HG02884 (cell line): ENCODE measurements at regions not wholly inside any gene's neighbourhood (a gene's known extent, or its start where the extent isn't known, plus 50 kb on each side); places are given as distances from the start of the nearest gene placed in this dataset.
"Not testable (repeated sequence)": the region's sequence is repeated elsewhere in the genome, so short reads cannot be mapped to it uniquely, and the experiment has no call there.

Experiments used
- ATAC-seq: cut with Tn5 transposase; IDR thresholded peaks from one replicate; pipeline ENCODE4 v1.9.1; 2021; ENCODE audit warnings: mild to moderate bottlenecking, moderate library complexity; ENCODE audit not compliant: unreplicated experiment

DNA sequence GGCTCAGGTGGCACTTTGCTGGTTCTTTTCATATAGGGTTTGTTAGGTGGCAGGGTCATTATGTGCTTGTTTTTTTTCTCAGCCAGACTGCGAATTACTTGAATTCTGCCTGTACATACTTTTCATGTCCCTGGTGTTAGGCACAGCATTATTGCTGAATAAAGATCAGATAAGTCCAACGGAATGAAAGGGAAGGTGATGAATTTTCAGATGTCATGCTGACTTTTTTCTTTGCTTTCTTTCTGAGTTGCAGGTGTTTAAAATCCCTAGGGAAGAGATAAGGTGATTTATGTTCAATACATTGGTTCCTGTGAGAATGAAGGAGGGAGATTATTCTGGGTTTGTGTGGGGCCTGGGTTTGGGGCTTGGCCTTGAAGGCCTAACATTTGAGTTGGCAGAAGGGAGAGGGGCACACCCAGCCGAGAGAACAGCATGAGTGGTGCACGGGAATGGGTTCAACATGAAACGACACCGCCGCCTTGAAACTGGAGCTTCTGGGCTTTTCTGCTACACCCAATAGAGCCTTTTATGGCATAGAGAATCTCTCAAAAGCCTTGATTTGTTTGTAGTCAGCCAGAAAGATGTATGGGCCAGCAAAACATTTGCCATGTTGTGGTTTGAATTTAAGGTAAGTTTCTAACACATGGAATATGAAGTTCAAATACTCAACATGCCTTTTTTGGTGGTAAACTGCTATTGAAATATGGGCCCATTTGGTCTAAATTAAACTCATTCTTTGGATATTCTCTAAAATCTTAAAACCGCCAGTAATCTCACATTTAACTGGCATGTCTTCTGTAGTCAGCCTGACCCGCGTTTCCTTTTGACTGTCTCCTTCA, 477.0 kb downstream of the PCNX1 start:
- no peak for ATAC-seq

- ATAC-seq = no peak
These were observed 480.5 kb downstream of the PCNX1 start for GRCh38 chr14:71387753-71388152.

GRCh38 chr14:71388336-71388735, 481.1 kb downstream of the PCNX1 start:
- ATAC-seq = no peak

- ATAC-seq = no peak
These were observed 481.6 kb downstream of the PCNX1 start for GRCh38 chr14:71388862-71389261.

DNA sequence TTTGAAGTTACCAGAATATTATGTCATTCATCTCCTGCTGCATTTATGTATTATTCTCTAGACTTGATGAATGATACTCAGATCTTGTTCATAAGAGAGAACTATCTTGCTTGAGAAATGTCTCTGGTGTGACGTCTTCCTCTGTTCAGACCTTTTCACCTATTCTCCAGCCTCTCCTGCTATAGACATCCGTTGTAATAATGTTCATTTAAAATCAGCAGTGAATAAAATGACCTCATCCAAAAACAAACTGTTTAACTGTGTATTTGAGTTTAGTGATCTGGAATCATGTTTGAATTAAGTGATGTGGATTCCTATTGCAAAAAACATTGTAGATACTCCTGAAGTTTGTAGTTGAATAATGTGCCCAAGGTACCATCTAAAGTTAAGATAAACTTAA, 487.1 kb downstream of the PCNX1 start:
- no peak for ATAC-seq

DNA sequence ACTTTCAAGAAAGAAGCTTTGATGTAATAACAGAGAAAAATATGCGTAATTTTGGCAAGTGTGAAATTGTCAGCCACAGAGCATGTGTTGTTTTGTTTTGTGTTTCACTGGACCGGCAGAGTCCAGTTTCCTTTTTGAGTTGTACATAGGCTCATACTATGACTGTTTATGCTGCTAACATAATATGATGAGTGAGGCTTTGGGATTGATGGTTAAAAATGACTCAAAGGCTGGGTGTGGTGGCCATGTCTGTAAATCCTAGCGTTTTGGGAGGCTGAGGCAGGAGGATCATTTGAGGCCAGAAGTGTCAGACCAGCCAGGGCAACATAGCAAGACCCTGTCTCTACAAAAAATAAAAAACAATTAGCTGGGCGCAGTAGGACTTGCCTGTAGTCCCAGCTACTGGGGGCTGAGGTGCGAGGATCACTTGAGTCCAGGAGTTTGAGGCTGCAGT, 487.9 kb downstream of the PCNX1 start:
- no peak for ATAC-seq

DNA sequence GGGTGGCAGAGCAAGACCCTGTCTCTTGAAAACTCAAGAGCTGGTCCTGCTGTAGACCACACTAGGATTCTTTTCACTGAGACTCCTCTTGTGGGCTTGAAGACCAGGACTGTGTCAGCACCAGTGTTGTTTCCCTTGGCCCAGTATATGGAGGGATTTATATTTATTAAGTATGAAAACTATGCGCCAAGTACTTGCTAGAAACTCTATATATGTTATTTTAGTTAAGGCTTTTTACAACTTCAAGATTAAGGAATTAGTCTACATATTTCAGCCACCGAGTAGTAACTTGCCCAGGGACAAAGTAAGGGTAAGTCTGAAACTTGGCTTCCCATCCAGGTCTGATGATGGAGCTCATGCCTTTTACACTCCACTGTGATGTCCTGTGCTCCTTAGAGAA, 488.4 kb downstream of the PCNX1 start:
- ATAC-seq = no peak

- ATAC-seq = no peak
These were observed 488.9 kb downstream of the PCNX1 start for GRCh38 chr14:71396050-71396677.

GRCh38 chr14:71397371-71397770, 490.1 kb downstream of the PCNX1 start:
- ATAC-seq = no peak

- ATAC-seq = no peak
These were observed 491.2 kb downstream of the PCNX1 start for GRCh38 chr14:71398450-71398849.

- ATAC-seq = peak; percentile 59
These were observed 491.8 kb downstream of the PCNX1 start for GRCh38 chr14:71399057-71399487.

DNA sequence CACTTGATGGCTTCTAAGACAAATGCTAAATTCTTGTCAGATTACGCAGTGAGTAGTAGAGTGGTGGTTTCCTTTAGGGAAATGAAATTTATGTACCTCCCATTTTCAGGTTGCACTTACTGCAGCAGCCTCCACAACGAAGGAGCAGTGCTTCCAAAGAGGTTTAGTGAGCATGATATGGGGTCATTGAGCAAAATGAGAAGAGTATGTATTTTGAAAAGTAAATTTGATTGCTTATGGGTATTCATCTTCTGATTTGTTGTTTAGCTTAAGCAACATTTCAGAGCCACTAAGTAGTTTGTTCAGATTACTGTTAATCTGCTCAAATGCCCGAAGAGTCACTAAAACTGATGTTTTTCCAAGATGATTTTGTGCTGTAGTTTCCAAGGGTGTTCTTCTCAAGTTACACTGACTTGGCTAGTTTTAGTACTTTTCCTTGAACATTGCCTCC, 493.6 kb downstream of the PCNX1 start:
- ATAC-seq = no peak

DNA sequence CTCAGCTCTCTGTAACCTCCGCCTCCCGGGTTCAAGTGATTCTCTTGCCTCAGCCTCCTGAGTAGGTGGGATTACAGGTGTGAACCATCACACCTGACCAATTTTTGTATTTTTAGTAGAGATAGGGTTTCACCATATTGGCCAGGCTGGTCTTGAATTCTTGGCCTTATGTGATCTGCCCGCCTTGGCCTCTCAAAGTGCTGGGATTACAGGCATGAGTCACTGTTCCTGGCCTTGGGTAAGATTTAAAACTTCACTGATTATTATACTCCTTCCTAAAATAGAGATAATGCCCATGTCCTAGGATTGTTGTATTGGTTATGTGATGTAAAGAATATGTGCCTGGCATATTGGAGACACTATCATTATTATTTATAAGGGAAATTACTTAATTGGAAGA, 495.2 kb downstream of the PCNX1 start:
- not testable (repeated sequence) for ATAC-seq

DNA sequence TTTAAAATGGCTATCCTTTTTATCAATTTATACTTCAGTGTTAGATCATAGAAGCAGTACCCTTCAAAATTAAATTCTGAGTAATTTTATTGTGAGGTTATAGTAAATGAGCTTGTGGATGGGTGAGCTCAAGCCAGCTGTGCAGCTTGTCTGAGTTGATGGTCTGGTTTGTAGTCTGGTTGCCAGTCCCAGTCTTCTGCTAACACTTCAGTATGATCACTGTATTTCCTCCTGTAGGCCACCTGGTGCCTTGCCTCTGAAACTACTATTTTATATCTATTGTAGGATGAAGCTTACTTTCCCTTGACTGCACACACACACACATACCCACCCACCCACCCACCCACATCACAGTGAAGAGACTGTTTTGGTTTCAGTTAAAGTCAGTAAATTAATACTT, 496.4 kb downstream of the PCNX1 start:
- peak; percentile 43 for ATAC-seq

DNA sequence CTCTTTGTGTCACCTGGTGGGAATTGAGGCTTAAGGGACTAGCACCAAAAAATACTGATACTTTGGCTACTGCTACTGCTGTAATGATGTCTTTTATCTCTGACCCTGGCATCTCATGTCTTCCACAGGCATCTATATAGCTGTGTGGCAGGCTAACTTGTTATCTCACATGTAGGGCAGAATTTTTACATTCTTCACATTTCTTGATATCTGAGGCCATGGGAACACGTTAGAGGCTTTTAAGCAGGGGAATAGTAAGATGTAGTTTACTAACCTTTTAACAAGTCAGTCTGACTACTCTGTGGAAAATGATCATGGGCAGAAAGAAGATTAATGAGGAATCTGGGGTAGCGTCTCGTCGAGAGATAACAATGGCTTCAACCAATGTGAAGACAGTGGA, 498.4 kb downstream of the PCNX1 start:
- ATAC-seq = no peak

DNA sequence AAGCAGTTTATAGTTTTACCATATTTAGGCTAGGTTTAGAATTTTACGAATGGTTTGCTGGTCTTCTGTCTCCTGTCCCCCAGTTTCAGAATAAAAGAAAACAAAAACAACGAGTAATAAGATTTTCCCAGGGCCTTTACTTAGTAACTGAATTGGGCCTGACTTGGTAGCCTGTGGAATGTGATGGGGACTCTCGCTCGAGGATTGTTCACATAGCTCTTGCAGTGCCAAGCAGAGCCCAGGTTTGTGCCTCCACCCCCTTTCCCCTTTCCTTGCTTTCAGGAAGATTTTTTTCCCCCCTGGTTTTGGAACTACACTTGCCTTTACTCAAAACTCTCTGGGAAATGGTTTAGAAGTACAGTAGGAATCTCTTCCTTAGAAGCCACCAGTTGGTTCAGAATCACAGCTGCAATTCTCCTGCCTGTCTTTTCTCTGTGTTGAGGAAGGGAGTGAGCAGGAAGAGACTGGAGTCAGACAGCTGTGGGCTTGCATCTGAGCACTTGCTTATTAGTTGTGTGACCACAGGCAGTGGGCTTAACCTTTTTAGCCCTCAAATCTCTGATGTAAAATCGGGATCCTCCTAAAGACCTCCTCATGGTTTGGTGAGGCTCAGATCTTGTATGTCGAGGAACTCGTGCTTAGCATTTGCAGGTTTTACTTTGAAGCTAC, 501.2 kb downstream of the PCNX1 start:
- ATAC-seq = no peak

GRCh38 chr14:71410578-71411284, 503.5 kb downstream of the PCNX1 start:
- no peak for ATAC-seq

- no peak for ATAC-seq
These were observed 504.0 kb downstream of the PCNX1 start for GRCh38 chr14:71411285-71411595.

DNA sequence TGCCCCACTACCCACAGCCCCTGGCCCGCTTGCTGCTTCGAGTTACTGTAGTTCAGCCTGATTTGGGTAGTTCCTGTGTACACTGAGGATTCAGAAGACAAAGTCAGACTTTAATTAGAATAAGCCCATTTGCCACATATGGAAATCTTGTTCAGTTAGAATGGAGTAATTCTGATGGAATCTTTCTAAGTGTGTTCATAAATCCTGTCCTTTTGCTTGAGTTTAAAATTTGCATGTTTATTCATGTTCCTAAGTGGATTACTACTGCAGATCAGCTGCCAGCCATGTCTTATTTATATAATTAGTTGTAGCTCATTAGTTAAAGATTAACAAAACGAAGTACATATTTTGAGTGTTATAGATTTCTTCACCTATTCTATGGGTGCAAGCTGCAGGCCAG, 504.5 kb downstream of the PCNX1 start:
- no peak for ATAC-seq

DNA sequence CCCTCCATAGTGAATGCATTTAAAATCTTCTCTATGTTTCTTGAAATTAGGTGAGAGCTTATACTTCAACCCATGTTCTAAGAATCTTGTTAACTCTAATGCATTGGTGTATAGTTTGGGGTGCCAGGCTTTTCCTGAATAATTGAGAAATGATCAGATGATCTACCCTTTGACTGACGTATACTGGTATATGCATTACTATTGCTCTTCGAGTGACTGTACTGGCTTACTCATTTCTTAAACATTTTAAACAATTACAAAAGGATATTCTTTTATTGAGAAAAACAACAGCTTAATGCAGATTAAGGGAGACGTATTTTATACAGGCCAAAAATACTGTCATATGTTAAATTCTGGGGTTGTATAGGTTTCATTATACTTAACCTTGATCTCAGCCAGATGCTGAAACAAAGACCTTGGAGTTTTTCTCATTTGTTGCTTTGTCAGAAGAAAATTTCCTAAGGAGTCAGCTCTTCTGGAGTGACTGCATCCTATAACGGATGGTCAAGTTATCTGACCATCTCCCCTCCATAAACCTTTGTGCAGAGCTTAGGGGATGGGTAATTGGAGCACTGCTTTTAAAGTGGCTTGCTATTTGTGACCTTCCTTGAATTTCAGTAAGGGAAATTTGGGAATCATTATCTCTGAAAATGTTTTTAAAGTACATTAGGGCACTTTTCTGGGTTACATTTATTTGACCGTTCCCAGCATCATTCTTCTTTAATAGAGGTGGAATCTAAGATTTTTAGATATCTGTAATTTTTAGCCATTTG, 507.6 kb downstream of the PCNX1 start:
- ATAC-seq = no peak

DNA sequence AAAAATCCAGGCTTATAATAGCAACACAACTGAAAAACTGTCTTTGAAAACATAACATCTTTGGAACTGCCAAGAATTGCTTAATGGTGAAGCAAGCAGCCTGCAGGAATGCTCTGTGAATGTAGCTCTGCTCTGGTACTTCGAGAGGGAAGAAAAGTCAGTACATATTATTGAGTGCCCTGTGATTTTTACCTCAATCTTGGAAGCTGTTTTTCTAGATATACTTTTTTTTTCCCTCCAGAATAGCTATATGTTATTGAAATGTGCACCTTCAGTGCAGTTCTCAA, 508.1 kb downstream of the PCNX1 start:
- ATAC-seq = no peak
